GM23338 (cell line): ENCODE measurements at regions not wholly inside any gene's neighbourhood (a gene's known extent, or its start where the extent isn't known, plus 50 kb on each side); places are given as distances from the start of the nearest gene placed in this dataset.

Source experiments
- CTCF ChIP-seq, 2 experiments: fragments of 200-600 bp in 1 of 2; sonication (generic) in 1 of 2; conservative IDR thresholded peaks; 2 replicates each; pipeline versions ENCODE4 v1.5.1 to v1.6.1; 2016 to 2017; ENCODE audit warnings: antibody characterized with exemption in 2 of 2, low read depth in 2 of 2, mild to moderate bottlenecking in 2 of 2, moderate library complexity in 1 of 2
- EZH2 ChIP-seq: fragments of 200-600 bp; sonication (generic); IDR thresholded peaks from one replicate; pipeline ENCODE4 v1.8.0; 2017; ENCODE audit warnings: antibody characterized with exemption, mild to moderate bottlenecking, low read depth; ENCODE audit not compliant: unreplicated experiment
- STAT1 ChIP-seq: IDR thresholded peaks from one replicate; pipeline ENCODE4 v1.6.1; 2016; ENCODE audit warnings: antibody characterized with exemption; ENCODE audit not compliant: unreplicated experiment

GRCh38 chr3:115537669-115538068 lies 85.6 kb upstream of the GAP43 start:
- TF ChIP-seq EZH2 = no peak
- TF ChIP-seq CTCF (conservative IDR thresholded peaks at IDR 0.05; ENCODE audit: low read depth in 2 of 2) = no peak
- TF ChIP-seq STAT1 = no peak
